Endodermal cell (in vitro differentiated cells): ENCODE measurements at regions not wholly inside any gene's neighbourhood (a gene's known extent, or its start where the extent isn't known, plus 50 kb on each side); places are given as distances from the start of the nearest gene placed in this dataset.
"Not testable (repeated sequence)": the region's sequence is repeated elsewhere in the genome, so short reads cannot be mapped to it uniquely, and the experiment has no call there.

Source experiments
- DNase-seq: peaks from one replicate; pipeline ENCODE4 v3.0.0-alpha.2; 2017
- H3K27ac ChIP-seq: 2 replicates; pipeline ENCODE4 v1.5.1; 2013; ENCODE audit warnings: mild to moderate bottlenecking, low read depth, low read length, moderate library complexity
- H3K27me3 ChIP-seq: 2 replicates; pipeline ENCODE4 v1.6.1; 2013; ENCODE audit warnings: mild to moderate bottlenecking, low read length, moderate library complexity; ENCODE audit not compliant: insufficient read depth, control insufficient read depth, poor library complexity, severe bottlenecking
- H3K36me3 ChIP-seq: 2 replicates; pipeline ENCODE4 v1.7.0; 2013; ENCODE audit warnings: mild to moderate bottlenecking, low read length, moderate library complexity; ENCODE audit not compliant: control insufficient read depth, insufficient read depth
- H3K4me1 ChIP-seq: one replicate; pipeline ENCODE4 v1.7.0; 2013; ENCODE audit warnings: low read length; ENCODE audit not compliant: control insufficient read depth, insufficient read depth
- H3K4me3 ChIP-seq: 2 replicates; pipeline ENCODE4 v1.5.1; 2013; ENCODE audit warnings: mild to moderate bottlenecking, low read length, moderate library complexity
- H3K9ac ChIP-seq: 2 replicates; pipeline ENCODE4 v1.6.1; 2013; ENCODE audit warnings: mild to moderate bottlenecking, low read length, moderate library complexity; ENCODE audit not compliant: poor library complexity, severe bottlenecking; ENCODE audit errors: extremely low read depth
- H3K9me3 ChIP-seq: 2 replicates; pipeline ENCODE4 v1.6.1; 2013; ENCODE audit warnings: mild to moderate bottlenecking, low read length, moderate library complexity; ENCODE audit not compliant: control insufficient read depth
- H3K27ac Mint-ChIP-seq: 2 replicates; pipeline ENCODE4 v1.8.0; 2020; ENCODE audit warnings: mixed read lengths
- H3K27me3 Mint-ChIP-seq: 2 replicates; pipeline ENCODE4 v1.8.0; 2021; ENCODE audit warnings: mild to moderate bottlenecking, mixed read lengths; ENCODE audit not compliant: insufficient read depth
- H3K36me3 Mint-ChIP-seq: 2 replicates; pipeline ENCODE4 v1.8.0; 2020; ENCODE audit warnings: low read depth, mixed read lengths
- H3K4me1 Mint-ChIP-seq: 2 replicates; pipeline ENCODE4 v1.8.0; 2020; ENCODE audit warnings: mixed read lengths
- H3K4me3 Mint-ChIP-seq: 2 replicates; pipeline ENCODE4 v1.8.0; 2020; ENCODE audit warnings: mild to moderate bottlenecking, moderate library complexity, mixed read lengths
- H3K9me3 Mint-ChIP-seq: 2 replicates; pipeline ENCODE4 v1.8.0; 2020; ENCODE audit warnings: mild to moderate bottlenecking, mixed read lengths
- WGBS, 2 experiments: methylation state at CpG; one replicate each; pipeline versions ENCODE4 v1.1.5 to v1.1.7; 2013; ENCODE audit warnings: missing lambda C conversion rate in 2 of 2, mixed read lengths in 1 of 2; ENCODE audit not compliant: insufficient coverage in 1 of 2, insufficient read length in 1 of 2; 5-methylcytosine and 5-hydroxymethylcytosine counted together

DNA sequence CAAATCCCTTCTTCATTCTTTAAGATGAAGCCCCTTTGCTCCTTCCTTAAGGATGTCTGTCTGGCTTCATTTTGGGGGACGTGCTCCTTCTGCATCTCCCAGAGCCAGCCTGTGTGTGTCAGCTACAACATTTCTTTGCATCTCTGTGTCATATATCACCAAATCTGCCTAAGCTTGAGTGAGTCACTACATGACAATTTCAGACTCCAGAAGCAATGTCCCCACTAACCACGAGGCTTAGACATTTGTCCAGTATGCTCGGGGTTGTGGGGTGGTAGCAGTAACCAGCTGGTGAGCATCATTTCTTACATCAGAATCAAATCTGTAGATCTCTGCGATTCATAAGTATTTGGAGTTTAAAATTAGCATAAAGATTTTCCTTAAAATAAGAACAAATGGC is 54.1 kb upstream of the USP14 start:
- H3K36me3 ChIP-seq, H3K27ac ChIP-seq, H3K27me3 Mint-ChIP-seq, H3K27me3 ChIP-seq, H3K4me1 Mint-ChIP-seq, H3K9ac ChIP-seq, H3K4me3 ChIP-seq, H3K36me3 Mint-ChIP-seq, H3K4me3 Mint-ChIP-seq, H3K4me1 ChIP-seq, DNase-seq, H3K27ac Mint-ChIP-seq: not testable (repeated sequence)
- peaks cover 13% of the 10 kb centered on the region for H3K9me3 ChIP-seq
- peaks cover 62% of the 10 kb centered on the region for H3K9me3 Mint-ChIP-seq
- 67% methylated on average over 1 of the region's 4 CpGs; no CpG with 5 or more reads in 1 of the 2 experiments for WGBS, 2 experiments

DNA sequence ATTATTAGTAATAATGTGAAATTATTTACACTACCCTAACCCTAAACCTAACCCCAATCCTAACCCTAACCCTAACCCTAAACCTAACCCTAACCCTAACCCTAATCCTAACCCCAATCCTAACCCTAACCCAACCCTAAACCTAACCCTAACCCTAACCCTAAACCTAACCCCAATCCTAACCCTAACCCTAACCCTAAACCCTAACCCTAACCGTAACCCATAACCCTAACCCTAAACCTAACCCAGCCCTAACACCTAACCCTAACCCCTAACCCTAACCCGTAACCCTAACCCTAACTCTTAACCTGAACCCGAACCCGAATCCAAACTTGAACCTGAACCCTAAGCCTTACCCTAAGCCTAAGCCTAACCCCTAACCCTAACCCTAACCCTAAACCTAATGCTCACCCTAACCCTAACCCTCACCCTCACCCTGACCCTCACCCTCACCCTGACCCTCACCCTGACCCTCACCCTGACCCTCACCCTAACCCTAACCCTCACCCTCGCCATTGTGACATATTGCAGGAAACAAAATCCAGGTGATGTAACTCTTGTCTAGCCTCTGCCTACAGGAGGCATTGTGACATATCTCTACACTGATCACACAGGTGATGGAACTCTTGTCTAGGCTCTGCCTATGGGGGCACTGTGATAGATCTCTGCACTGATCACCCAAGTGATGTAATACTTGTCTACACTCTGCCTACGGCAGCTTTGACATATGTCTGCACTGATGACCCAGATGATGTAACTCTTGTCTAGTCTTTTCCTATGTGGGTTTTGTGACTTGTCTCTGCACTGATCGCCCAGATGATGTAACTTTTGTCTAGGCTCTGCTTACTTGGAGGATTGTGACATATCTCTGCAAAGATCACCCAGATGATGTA is 53.0 kb upstream of the USP14 start:
- H3K4me3 Mint-ChIP-seq, H3K9ac ChIP-seq, H3K27me3 ChIP-seq, H3K27ac ChIP-seq, H3K4me3 ChIP-seq, H3K4me1 ChIP-seq, H3K4me1 Mint-ChIP-seq, H3K27ac Mint-ChIP-seq, DNase-seq, H3K36me3 ChIP-seq, H3K27me3 Mint-ChIP-seq: not testable (repeated sequence)
- H3K9me3 ChIP-seq = peaks cover 16% of the 10 kb centered on the region
- peaks cover 62% of the 10 kb centered on the region for H3K9me3 Mint-ChIP-seq
- peaks cover 10% of the 10 kb centered on the region for H3K36me3 Mint-ChIP-seq
- 92 to 100% methylated on average over 1 to 3 of the region's 7 CpGs for WGBS, 2 experiments

DNA sequence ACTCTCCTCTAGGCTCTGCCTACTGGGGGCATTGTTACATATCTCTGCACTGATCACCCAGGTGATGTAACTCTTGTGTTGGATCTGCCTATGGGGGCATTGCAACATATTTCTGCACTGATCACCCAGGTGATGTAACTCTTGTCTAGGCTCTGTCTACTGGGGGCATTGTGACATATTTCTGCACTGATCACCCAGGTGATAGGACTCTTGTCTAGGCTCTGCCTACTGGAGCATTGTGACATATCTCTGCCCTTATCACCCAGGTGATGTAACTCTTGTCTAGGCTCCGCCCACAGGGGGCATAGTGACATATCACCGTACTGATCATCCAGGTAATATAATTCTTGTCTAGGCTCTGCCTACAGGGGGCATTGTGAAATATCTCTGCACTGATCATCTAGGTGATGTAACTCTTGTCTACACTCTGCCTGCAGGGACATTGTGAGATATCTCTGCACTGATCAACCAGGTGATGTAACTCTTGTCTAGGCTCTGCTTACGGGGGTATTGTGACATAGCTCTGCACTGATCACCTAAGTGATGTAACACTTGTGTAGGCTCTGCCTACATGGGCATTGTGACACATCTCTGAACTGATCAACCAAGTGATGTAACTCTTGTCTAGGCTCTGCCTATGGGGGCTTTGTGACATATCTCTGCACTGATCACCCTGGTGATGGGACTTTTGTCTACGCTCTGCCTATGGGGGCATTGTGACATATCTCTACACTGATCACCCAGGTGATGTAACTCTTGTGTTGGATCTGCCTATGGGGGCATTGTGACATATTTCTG is 52.1 kb upstream of the USP14 start:
- H3K27ac ChIP-seq, H3K27me3 ChIP-seq, H3K9ac ChIP-seq, H3K36me3 ChIP-seq, H3K27ac Mint-ChIP-seq, H3K4me3 ChIP-seq, DNase-seq, H3K4me1 ChIP-seq, H3K4me3 Mint-ChIP-seq, H3K4me1 Mint-ChIP-seq: not testable (repeated sequence)
- Mint-ChIP-seq H3K27me3 (peaks cover 13% of the 10 kb centered on the region), H3K9me3 (peaks cover 63% of the 10 kb centered on the region), H3K36me3 (peaks cover 10% of the 10 kb centered on the region)
- peaks cover 24% of the 10 kb centered on the region for H3K9me3 ChIP-seq
- 58 to 75% methylated on average over 2 to 3 of the region's 4 CpGs for WGBS, 2 experiments

DNA sequence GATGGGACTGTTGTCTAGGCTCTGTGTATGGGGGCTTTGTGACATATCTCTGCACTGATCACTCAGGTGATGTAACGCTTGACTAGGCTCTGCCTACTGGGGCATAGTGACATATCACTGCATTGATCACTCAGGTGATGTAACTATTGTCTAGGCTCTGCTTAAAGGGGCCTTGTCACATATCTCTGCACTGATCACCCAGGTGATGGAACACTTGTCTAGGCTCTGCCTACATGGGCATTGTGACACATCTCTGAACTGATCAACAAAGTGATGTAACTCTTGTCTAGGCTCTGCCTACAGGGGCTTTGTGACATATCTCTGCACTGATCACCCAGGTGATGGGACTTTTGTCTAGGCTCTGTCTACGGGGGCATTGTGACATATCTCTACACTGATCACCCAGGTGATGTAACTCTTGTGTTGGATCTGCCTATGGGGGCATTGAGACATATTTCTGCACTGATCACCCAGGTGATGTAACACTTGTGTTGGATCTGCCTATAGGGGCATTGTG is 51.4 kb upstream of the USP14 start:
- not testable (repeated sequence) for H3K27ac ChIP-seq, H3K9ac ChIP-seq, H3K27me3 ChIP-seq, H3K4me1 Mint-ChIP-seq, H3K36me3 ChIP-seq, H3K4me1 ChIP-seq, DNase-seq, H3K27ac Mint-ChIP-seq, H3K4me3 Mint-ChIP-seq, H3K4me3 ChIP-seq
- Mint-ChIP-seq H3K9me3 (peaks cover 61% of the 10 kb centered on the region), H3K36me3 (peaks cover 10% of the 10 kb centered on the region), H3K27me3 (peaks cover 17% of the 10 kb centered on the region)
- 44 to 52% methylated on average over 2 of the region's 2 CpGs for WGBS, 2 experiments
- peaks cover 24% of the 10 kb centered on the region for H3K9me3 ChIP-seq

DNA sequence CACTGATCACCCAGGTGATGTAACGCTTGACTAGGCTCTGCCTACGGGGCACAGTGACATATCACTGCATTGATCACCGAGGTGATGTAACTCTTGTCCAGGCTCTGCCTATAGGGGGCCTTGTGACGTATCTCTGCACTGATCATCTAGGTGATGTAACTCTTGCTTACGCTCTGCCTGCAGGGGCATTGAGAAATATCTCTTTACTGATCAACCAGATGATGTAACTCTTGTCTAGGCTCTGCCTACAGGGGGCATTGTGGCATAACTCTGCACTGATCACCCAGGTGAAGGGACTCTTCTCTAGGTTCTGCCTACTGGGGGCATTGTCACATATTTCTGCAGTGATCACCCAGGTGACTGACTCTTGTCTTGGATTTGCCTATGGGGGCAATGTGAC is 50.9 kb upstream of the USP14 start:
- H3K4me1 ChIP-seq, DNase-seq, H3K27me3 ChIP-seq, H3K9ac ChIP-seq, H3K4me3 ChIP-seq, H3K4me1 Mint-ChIP-seq, H3K4me3 Mint-ChIP-seq, H3K27ac Mint-ChIP-seq, H3K27ac ChIP-seq, H3K36me3 ChIP-seq: not testable (repeated sequence)
- Mint-ChIP-seq H3K27me3 (peaks cover 17% of the 10 kb centered on the region), H3K9me3 (peaks cover 63% of the 10 kb centered on the region), H3K36me3 (peaks cover 10% of the 10 kb centered on the region)
- WGBS, 2 experiments = 64 to 66% methylated on average over 4 to 5 of the region's 5 CpGs
- H3K9me3 ChIP-seq = peaks cover 24% of the 10 kb centered on the region

DNA sequence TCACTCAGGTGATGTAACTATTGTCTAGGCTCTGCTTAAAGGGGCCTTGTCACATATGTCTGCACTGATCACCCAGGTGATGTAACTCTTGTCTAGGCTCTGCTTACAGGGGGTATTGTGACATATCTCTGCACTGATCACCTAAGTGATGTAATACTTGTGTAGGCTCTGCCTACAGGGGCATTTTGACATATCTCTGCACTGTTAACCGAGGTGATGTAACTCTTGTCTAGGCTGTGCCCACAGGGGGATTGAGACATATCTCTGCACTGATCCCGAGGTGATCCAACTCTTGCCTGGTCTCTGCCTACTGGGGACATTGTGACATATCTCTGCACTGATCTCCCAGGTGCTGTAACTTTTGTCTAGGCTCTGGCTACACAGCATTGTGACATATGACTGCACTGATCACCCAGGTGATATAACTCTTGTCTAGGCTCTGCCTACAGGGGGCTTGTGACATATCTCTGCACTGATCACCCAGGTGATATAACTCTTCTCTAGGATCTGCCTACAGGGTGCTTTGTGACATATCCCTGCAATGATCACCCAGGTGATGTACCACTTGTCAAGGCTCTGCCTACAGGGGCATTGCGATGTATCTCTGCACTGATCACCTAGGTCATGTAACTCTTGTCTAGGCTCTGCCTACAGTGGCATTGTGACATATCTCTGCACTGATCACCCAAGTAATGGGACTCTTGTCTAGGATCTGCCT is 50.3 kb upstream of the USP14 start:
- H3K4me1 ChIP-seq, H3K4me3 Mint-ChIP-seq, H3K27me3 ChIP-seq, DNase-seq, H3K9ac ChIP-seq, H3K4me3 ChIP-seq, H3K36me3 ChIP-seq, H3K27ac ChIP-seq, H3K27ac Mint-ChIP-seq, H3K4me1 Mint-ChIP-seq: not testable (repeated sequence)
- peaks cover 10% of the 10 kb centered on the region for H3K36me3 Mint-ChIP-seq
- peaks cover 63% of the 10 kb centered on the region for H3K9me3 Mint-ChIP-seq
- WGBS, 2 experiments = 49 to 57% methylated on average over 3 of the region's 3 CpGs
- peaks cover 17% of the 10 kb centered on the region for H3K27me3 Mint-ChIP-seq
- peaks cover 24% of the 10 kb centered on the region for H3K9me3 ChIP-seq
